Activated CD8-positive, alpha-beta T cell treated with anti-CD3 and anti-CD28 coated beads, Interleukin-2, amount 10 ng/mL, durations not matched to agents 7 days and 5 days (primary cell): ENCODE measurements at regions not wholly inside any gene's neighbourhood (a gene's known extent, or its start where the extent isn't known, plus 50 kb on each side); places are given as distances from the start of the nearest gene placed in this dataset.

ENCODE experiments used
- ATAC-seq: fragments of 150-1000 bp; cut with Tn5 transposase; one replicate; pipeline ENCODE4 v1.10.0; 2021; ENCODE audit warnings: moderate library complexity
- CTCF ChIA-PET: fragments of 350-600 bp; sonication (Branson Sonifier 250); formaldehyde crosslinking; loops from one replicate; lab custom pipeline; 2021; ENCODE audit warnings: antibody characterized with exemption; lab: Charles Lee
- POLR2A ChIA-PET: fragments of 350-600 bp; sonication (Branson Sonifier 250); formaldehyde crosslinking; loops from one replicate; lab custom pipeline; 2021; ENCODE audit warnings: antibody characterized with exemption; lab: Charles Lee
- DNase-seq: peaks from one replicate; pipeline ENCODE4 v3.0.0-alpha.2; 2020
- H3K27ac Mint-ChIP-seq: one replicate; pipeline ENCODE4 v1.8.0; 2021; ENCODE audit warnings: mild to moderate bottlenecking, mixed read lengths
- H3K27me3 Mint-ChIP-seq: one replicate; pipeline ENCODE4 v1.8.0; 2021; ENCODE audit warnings: low read depth, mixed read lengths
- H3K36me3 Mint-ChIP-seq: one replicate; pipeline ENCODE4 v1.8.0; 2021; ENCODE audit warnings: low read depth, mixed read lengths
- H3K4me1 Mint-ChIP-seq: one replicate; pipeline ENCODE4 v1.8.0; 2021; ENCODE audit warnings: low read depth, mixed read lengths
- H3K4me3 Mint-ChIP-seq: one replicate; pipeline ENCODE4 v1.8.0; 2021; ENCODE audit warnings: mild to moderate bottlenecking, mixed read lengths
- H3K9me3 Mint-ChIP-seq: one replicate; pipeline ENCODE4 v1.8.0; 2022; ENCODE audit warnings: mixed read lengths; ENCODE audit not compliant: insufficient read depth

DNA sequence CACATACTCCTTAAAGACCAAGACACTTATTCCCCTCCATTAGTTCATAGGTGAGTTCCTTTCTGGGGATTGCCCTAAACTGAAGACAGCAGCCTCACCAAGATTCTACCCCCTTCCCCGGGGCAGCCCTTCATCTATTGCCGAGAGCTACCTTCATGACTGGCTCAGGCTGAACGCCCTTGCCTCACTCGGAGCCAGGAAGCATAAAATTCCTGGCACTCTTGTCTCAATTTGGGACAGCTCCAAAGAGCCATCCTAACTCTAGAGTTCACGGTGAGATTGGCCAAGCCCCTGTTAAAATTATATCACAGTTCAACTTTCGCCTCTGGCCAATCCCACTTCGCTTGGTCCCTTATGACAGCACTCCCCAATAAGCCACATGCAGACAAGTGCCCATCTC is 113.0 kb upstream of the PROX1 start:
- ATAC-seq (no peak), DNase-seq (no peak)
- Mint-ChIP-seq H3K27ac (no peak overlapping the region), H3K36me3 (no peaks in the 10 kb centered on the region), H3K9me3 (no peaks in the 10 kb centered on the region), H3K4me1 (peaks cover 15% of the 10 kb centered on the region), H3K27me3 (peaks cover 2% of the 10 kb centered on the region), H3K4me3 (no peak overlapping the region)
- POLR2A ChIA-PET: no interaction called here
- CTCF ChIA-PET: no interaction called here

GRCh38 chr1:213876531-213876930 is 111.2 kb upstream of the PROX1 start:
- Mint-ChIP-seq H3K27ac (no peak overlapping the region), H3K9me3 (no peaks in the 10 kb centered on the region), H3K4me3 (no peak overlapping the region), H3K27me3 (peaks cover 2% of the 10 kb centered on the region), H3K4me1 (peaks cover 3% of the 10 kb centered on the region), H3K36me3 (no peaks in the 10 kb centered on the region)
- POLR2A ChIA-PET: no interaction called here
- ATAC-seq (no peak), DNase-seq (no peak)
- CTCF ChIA-PET: no interaction called here

GRCh38 chr1:213883618-213884017 is 104.2 kb upstream of the PROX1 start:
- Mint-ChIP-seq H3K4me3 (no peak overlapping the region), H3K27ac (no peak overlapping the region), H3K4me1 (peaks cover 6% of the 10 kb centered on the region), H3K36me3 (no peaks in the 10 kb centered on the region), H3K9me3 (no peaks in the 10 kb centered on the region), H3K27me3 (no peaks in the 10 kb centered on the region)
- CTCF ChIA-PET: no interaction called here
- DNase-seq: no peak
- no peak for ATAC-seq
- POLR2A ChIA-PET: no interaction called here

GRCh38 chr1:213884402-213884801 is 103.4 kb upstream of the PROX1 start:
- no peak overlapping the region for H3K27ac Mint-ChIP-seq

GRCh38 chr1:213884942-213885341 is 102.8 kb upstream of the PROX1 start:
- Mint-ChIP-seq H3K27ac (no peak overlapping the region), H3K9me3 (no peaks in the 10 kb centered on the region), H3K36me3 (no peaks in the 10 kb centered on the region), H3K4me3 (no peak overlapping the region), H3K4me1 (peaks cover 6% of the 10 kb centered on the region), H3K27me3 (no peaks in the 10 kb centered on the region)
- ChIA-PET POLR2A (no interaction called here), CTCF (no interaction called here)
- no peak for DNase-seq
- ATAC-seq: no peak

More at GRCh38 chr1:213884402-213884801, 103.4 kb upstream of the PROX1 start:
- no peak for DNase-seq
- Mint-ChIP-seq H3K4me3 (no peak overlapping the region), H3K36me3 (no peaks in the 10 kb centered on the region), H3K9me3 (no peaks in the 10 kb centered on the region), H3K27me3 (no peaks in the 10 kb centered on the region), H3K4me1 (peaks cover 6% of the 10 kb centered on the region)
- ChIA-PET CTCF (no interaction called here), POLR2A (no interaction called here)
- ATAC-seq: no peak

DNA sequence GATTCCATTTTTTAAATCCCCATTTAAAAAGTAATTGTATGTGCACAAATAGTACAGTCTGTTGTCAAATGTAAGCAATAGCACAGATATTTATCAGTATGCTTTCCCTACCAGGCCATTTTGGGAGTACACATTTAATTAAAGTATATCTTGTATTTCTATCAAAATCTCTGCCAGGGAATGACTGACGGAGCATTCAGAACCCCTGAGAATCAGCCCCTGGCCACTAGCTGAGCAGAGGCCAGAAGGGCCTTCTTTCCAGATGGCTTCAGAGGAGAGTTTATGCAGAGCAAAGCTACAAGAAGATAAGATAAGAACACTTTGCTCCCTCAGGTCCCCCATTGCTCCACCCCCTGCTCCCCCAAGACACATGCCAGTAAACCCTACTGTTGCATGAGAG is 99.9 kb upstream of the PROX1 start:
- Mint-ChIP-seq H3K9me3 (no peaks in the 10 kb centered on the region), H3K27me3 (no peaks in the 10 kb centered on the region), H3K27ac (no peak overlapping the region), H3K36me3 (no peaks in the 10 kb centered on the region), H3K4me3 (no peak overlapping the region), H3K4me1 (peaks cover 6% of the 10 kb centered on the region)
- POLR2A ChIA-PET: no interaction called here
- DNase-seq (no peak), ATAC-seq (no peak)
- CTCF ChIA-PET: no interaction called here

DNA sequence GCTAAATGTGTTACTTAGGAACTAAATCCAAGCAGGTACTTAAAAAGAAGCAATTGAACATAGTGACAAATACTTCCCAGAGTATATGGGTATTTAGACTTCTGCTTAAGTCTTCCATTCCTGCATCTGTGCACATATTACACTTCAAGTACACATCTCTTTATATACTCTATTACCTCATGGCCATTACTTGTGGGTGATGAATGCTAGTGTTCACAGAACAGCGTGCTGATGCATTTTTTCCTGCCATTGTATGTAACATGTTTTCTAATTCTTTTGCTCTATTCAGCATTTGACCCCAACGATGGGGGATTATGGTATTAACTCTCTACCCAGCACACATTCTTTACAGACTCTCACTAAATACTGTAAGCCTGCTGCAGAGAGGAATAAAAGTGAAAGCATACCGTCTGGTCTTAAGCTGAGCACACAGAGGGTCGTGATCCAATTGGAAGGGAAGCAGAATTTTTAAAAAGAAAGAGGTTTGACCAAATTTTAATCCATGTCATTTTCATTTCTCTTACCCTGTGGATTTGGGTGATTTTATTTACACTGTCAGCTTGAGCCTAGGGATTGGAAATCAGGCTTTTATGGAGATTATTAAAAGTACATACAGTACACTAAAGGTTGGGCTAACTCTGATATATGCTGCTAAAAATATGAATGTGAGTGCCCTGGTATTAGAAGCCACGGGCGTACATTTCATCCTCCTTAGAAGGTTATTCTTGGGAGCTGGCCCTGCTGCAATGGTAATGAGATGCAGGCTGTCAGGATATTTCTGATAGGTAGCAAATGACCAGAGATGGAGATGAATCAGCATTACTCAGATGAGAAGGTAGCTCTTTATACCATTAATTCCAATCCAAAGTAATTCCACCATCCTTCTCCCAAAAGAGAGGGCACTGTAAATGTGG is 95.5 kb upstream of the PROX1 start:
- no peak overlapping the region for H3K4me3 Mint-ChIP-seq
- H3K27me3 Mint-ChIP-seq: no peaks in the 10 kb centered on the region
- POLR2A ChIA-PET: no interaction called here
- H3K9me3 Mint-ChIP-seq: no peaks in the 10 kb centered on the region
- ATAC-seq (no peak), DNase-seq (no peak)
- H3K36me3 Mint-ChIP-seq: no peaks in the 10 kb centered on the region
- no peaks in the 10 kb centered on the region for H3K4me1 Mint-ChIP-seq
- no peak overlapping the region for H3K27ac Mint-ChIP-seq
- CTCF ChIA-PET: no interaction called here

GRCh38 chr1:213898684-213899083 is 89.1 kb upstream of the PROX1 start:
- Mint-ChIP-seq H3K27ac (no peak overlapping the region), H3K27me3 (peaks cover 2% of the 10 kb centered on the region), H3K36me3 (no peaks in the 10 kb centered on the region), H3K4me1 (no peaks in the 10 kb centered on the region), H3K9me3 (no peaks in the 10 kb centered on the region), H3K4me3 (no peak overlapping the region)
- ATAC-seq: no peak
- DNase-seq: no peak
- ChIA-PET CTCF (no interaction called here), POLR2A (no interaction called here)

- Mint-ChIP-seq H3K4me1 (no peaks in the 10 kb centered on the region), H3K36me3 (no peaks in the 10 kb centered on the region), H3K27ac (no peak overlapping the region), H3K9me3 (no peaks in the 10 kb centered on the region), H3K4me3 (no peak overlapping the region), H3K27me3 (peaks cover 2% of the 10 kb centered on the region)
- DNase-seq (no peak), ATAC-seq (no peak)
- POLR2A ChIA-PET: no interaction called here
- CTCF ChIA-PET: no interaction called here
Observed at GRCh38 chr1:213899413-213899812, 88.4 kb upstream of the PROX1 start.

GRCh38 chr1:213905344-213905743 is 82.4 kb upstream of the PROX1 start:
- Mint-ChIP-seq H3K27me3 (no peaks in the 10 kb centered on the region), H3K4me1 (no peaks in the 10 kb centered on the region), H3K36me3 (no peaks in the 10 kb centered on the region), H3K9me3 (no peaks in the 10 kb centered on the region), H3K27ac (no peak overlapping the region), H3K4me3 (no peak overlapping the region)
- POLR2A ChIA-PET: no interaction called here
- CTCF ChIA-PET: no interaction called here
- no peak for ATAC-seq
- DNase-seq: no peak

GRCh38 chr1:213908521-213908920 is 79.3 kb upstream of the PROX1 start:
- ChIA-PET POLR2A (no interaction called here), CTCF (no interaction called here)
- no peak overlapping the region for H3K27ac Mint-ChIP-seq

GRCh38 chr1:213914392-213914791 is 73.4 kb upstream of the PROX1 start:
- no peak overlapping the region for H3K4me3 Mint-ChIP-seq

More at GRCh38 chr1:213908521-213908920, 79.3 kb upstream of the PROX1 start:
- no peak overlapping the region for H3K4me3 Mint-ChIP-seq
- H3K36me3 Mint-ChIP-seq: no peaks in the 10 kb centered on the region
- no peaks in the 10 kb centered on the region for H3K27me3 Mint-ChIP-seq
- DNase-seq (no peak), ATAC-seq (no peak)
- H3K4me1 Mint-ChIP-seq: no peaks in the 10 kb centered on the region
- no peaks in the 10 kb centered on the region for H3K9me3 Mint-ChIP-seq

More at GRCh38 chr1:213914392-213914791, 73.4 kb upstream of the PROX1 start:
- Mint-ChIP-seq H3K27me3 (no peaks in the 10 kb centered on the region), H3K4me1 (no peaks in the 10 kb centered on the region), H3K36me3 (no peaks in the 10 kb centered on the region), H3K9me3 (no peaks in the 10 kb centered on the region), H3K27ac (no peak overlapping the region)
- DNase-seq: no peak
- CTCF ChIA-PET: no interaction called here
- POLR2A ChIA-PET: no interaction called here
- no peak for ATAC-seq
